ENCODE measurements at regions not wholly inside any gene's neighbourhood (a gene's known extent, or its start where the extent isn't known, plus 50 kb on each side); places are given as distances from the start of the nearest gene placed in this dataset.

- no peak for TF ChIP-seq CTCF (IDR thresholded peaks at IDR 0.05; ENCODE audit: poor library complexity, severe bottlenecking)
- Histone ChIP-seq H3K27me3 (ENCODE audit: insufficient read depth, poor library complexity, severe bottlenecking) (no peaks in the 10 kb centered on the region), H3K36me3 (ENCODE audit: low read depth) (no peaks in the 10 kb centered on the region), H3K4me3 (ENCODE audit: severe bottlenecking) (no peak overlapping the region), H3K4me1 (ENCODE audit: insufficient read depth, poor library complexity, severe bottlenecking) (peaks cover 33% of the 10 kb centered on the region), H3K9me3 (ENCODE audit: severe bottlenecking) (no peaks in the 10 kb centered on the region), H3K27ac (ENCODE audit: poor library complexity, severe bottlenecking) (peak overlapping the region; percentile 42)
- DNase-seq (ENCODE audit: low spot score) (no peak), ATAC-seq (ENCODE audit: low read depth) (peak; percentile 53; the same call in 2 of the 3 replicates)
Observed at GRCh38 chr13:80477661-80478443, 136.9 kb upstream of the SPRY2 start.

GRCh38 chr13:80476953-80477352 lies 136.0 kb upstream of the SPRY2 start:
- DNase-seq (ENCODE audit: low spot score) (no peak), ATAC-seq (ENCODE audit: low read depth) (no peak)
- Histone ChIP-seq H3K4me3 (ENCODE audit: severe bottlenecking) (no peak overlapping the region), H3K27me3 (ENCODE audit: insufficient read depth, poor library complexity, severe bottlenecking) (no peaks in the 10 kb centered on the region), H3K4me1 (ENCODE audit: insufficient read depth, poor library complexity, severe bottlenecking) (peaks cover 33% of the 10 kb centered on the region), H3K9me3 (ENCODE audit: severe bottlenecking) (no peaks in the 10 kb centered on the region), H3K36me3 (ENCODE audit: low read depth) (no peaks in the 10 kb centered on the region), H3K27ac (ENCODE audit: poor library complexity, severe bottlenecking) (peak overlapping the region; percentile 42)
- no peak for TF ChIP-seq CTCF (IDR thresholded peaks at IDR 0.05; ENCODE audit: poor library complexity, severe bottlenecking)

- Histone ChIP-seq H3K4me1 (ENCODE audit: insufficient read depth, poor library complexity, severe bottlenecking) (peaks cover 37% of the 10 kb centered on the region), H3K27me3 (ENCODE audit: insufficient read depth, poor library complexity, severe bottlenecking) (no peaks in the 10 kb centered on the region), H3K9me3 (ENCODE audit: severe bottlenecking) (no peaks in the 10 kb centered on the region), H3K36me3 (ENCODE audit: low read depth) (no peaks in the 10 kb centered on the region), H3K4me3 (ENCODE audit: severe bottlenecking) (no peak overlapping the region), H3K27ac (ENCODE audit: poor library complexity, severe bottlenecking) (no peak overlapping the region)
- no peak for TF ChIP-seq CTCF (IDR thresholded peaks at IDR 0.05; ENCODE audit: poor library complexity, severe bottlenecking)
- DNase-seq (ENCODE audit: low spot score) (no peak), ATAC-seq (ENCODE audit: low read depth) (no peak)
Observed at GRCh38 chr13:80475718-80476117, 134.8 kb upstream of the SPRY2 start.

- ATAC-seq (ENCODE audit: low read depth): peak; percentile 92
- H3K27ac ChIP-seq (ENCODE audit: poor library complexity, severe bottlenecking): peak overlapping the region; percentile 60
- H3K9me3 ChIP-seq (ENCODE audit: severe bottlenecking): no peaks in the 10 kb centered on the region
- peaks cover 58% of the 10 kb centered on the region for H3K4me1 ChIP-seq (ENCODE audit: insufficient read depth, poor library complexity, severe bottlenecking)
- DNase-seq (ENCODE audit: low spot score): no peak
- TF ChIP-seq CTCF (IDR thresholded peaks at IDR 0.05; ENCODE audit: poor library complexity, severe bottlenecking): no peak
- H3K36me3 ChIP-seq (ENCODE audit: low read depth): no peaks in the 10 kb centered on the region
- no peak overlapping the region for H3K4me3 ChIP-seq (ENCODE audit: severe bottlenecking)
- no peaks in the 10 kb centered on the region for H3K27me3 ChIP-seq (ENCODE audit: insufficient read depth, poor library complexity, severe bottlenecking)
Observed at GRCh38 chr13:80473695-80474094, 132.8 kb upstream of the SPRY2 start.

GRCh38 chr13:80469853-80470381 lies 129.0 kb upstream of the SPRY2 start:
- H3K27me3 ChIP-seq (ENCODE audit: insufficient read depth, poor library complexity, severe bottlenecking): no peaks in the 10 kb centered on the region
- TF ChIP-seq CTCF (IDR thresholded peaks at IDR 0.05; ENCODE audit: poor library complexity, severe bottlenecking): no peak
- no peaks in the 10 kb centered on the region for H3K9me3 ChIP-seq (ENCODE audit: severe bottlenecking)
- H3K27ac ChIP-seq (ENCODE audit: poor library complexity, severe bottlenecking): peak overlapping the region; percentile 96
- peaks cover 44% of the 10 kb centered on the region for H3K4me1 ChIP-seq (ENCODE audit: insufficient read depth, poor library complexity, severe bottlenecking)
- no peak overlapping the region for H3K4me3 ChIP-seq (ENCODE audit: severe bottlenecking)
- H3K36me3 ChIP-seq (ENCODE audit: low read depth): no peaks in the 10 kb centered on the region
- DNase-seq (ENCODE audit: low spot score): no peak
- peak; percentile 84 for ATAC-seq (ENCODE audit: low read depth)
